GM21529 (cell line): ENCODE measurements at regions not wholly inside any gene's neighbourhood (a gene's known extent, or its start where the extent isn't known, plus 50 kb on each side); places are given as distances from the start of the nearest gene placed in this dataset.
"Not testable (repeated sequence)": the region's sequence is repeated elsewhere in the genome, so short reads cannot be mapped to it uniquely, and the experiment has no call there.

ENCODE experiments used
- ATAC-seq: cut with Tn5 transposase; IDR thresholded peaks from one replicate; pipeline ENCODE4 v1.9.1; 2021; ENCODE audit not compliant: unreplicated experiment

DNA sequence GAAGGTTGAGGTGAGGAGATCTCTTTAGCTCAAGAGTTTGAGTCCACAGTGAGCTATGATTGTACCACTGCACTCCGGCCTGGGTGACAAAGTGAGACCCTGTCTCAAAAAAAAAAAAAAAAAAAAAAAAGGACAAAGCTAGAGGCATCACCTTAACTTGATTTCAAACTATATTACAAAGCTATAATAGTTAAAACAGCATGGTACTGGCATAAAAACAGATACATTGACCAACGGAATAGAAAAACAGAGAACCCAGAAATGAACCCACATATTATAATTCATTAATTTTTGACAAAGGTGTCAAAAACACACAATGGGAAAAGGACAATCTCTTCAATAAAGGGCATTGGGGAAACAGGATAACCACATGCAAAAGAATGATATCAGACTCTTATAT lies 50.8 kb upstream of the MBOAT1 start:
- no peak for ATAC-seq

DNA sequence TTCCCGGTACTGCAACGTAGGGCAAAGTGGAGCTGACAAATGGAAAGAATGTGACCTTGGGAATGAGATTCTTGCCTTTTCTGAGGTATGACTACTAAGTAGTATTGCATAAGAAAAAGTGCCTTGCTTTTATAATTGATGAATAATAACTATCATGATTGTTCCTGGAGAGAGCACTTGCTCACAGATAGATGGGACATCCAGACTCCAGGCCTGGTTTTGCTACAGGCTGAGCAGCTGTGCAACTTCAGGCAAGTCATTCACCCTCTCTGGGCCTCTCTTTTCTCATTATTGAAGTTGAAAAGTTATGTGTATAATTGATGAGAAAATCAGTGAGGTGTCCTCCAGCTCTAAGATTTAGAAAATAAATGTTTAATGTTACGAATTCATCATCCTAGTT lies 53.6 kb upstream of the MBOAT1 start:
- ATAC-seq, result no peak

DNA sequence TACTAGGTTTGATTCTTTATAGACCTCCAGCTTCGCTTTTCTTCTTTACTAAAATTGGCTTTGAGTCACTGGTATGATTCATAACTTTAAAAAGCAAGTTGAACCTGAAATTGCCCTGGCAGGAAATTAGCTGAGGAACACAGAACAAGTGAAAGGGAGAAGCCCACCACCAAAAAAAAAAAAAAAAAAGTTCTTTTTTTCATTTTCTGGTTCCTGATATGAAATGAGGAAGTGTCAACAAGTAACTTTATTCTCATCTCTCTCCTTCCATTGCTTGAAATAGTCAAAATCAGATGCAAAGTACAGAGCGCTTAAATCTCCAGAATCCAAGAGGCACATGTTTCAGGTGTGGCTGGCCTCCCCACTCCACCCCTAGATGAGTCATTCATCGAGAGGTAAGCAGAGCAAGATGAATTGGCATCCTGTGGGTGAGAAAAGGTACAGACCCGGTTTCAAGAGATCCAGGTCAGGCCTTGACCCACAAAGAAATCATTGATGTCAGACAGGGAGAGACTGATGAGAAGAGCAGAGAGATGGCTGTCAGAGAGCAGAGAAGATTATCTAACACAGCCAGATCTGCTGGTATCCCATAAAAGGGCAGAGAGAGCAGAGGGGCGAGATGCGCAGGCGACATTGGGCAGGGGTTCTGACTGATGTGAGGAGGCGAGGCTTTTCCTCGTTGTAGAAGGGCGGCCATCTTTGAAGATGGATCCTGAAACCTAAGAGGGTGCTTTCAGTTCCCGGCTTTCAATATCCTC lies 54.8 kb upstream of the MBOAT1 start:
- peak; percentile 77 for ATAC-seq

DNA sequence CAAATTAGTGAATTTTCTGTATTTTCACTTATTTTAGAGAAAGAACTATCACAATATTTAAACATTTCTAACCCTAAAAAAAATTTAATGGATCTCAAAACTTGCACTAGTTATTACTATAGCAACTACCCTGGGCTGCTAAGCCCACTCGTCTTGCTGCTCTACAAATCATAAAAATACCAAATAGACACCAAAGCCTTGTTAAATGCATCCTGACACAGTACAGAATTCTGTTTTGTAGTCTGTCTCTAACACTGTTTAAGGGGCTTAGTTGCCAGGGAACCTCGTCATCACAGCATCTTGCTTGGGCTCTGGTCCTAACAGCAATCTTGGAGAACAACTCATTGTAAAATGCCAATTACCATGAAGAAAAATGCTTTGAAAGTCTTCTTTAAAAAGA lies 56.9 kb upstream of the MBOAT1 start:
- no peak for ATAC-seq

DNA sequence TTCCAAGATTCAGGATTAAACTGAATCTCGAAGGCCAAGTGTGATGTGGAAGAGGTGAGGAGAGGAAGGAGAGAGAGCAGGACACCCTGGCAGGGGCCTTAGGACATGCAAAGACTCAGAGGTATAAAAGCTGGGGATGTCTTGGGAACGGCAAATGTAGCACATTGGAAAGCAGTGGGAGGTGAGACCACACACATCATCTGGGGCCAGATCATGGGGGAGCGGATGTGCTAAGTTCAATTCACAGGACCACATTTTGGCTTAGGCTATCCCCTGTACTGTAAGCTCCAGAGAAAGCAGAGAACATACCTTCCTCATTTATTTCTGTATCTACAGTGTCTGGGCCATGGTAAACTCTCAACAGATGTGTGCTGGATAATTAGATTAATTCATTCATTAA lies 59.5 kb upstream of the MBOAT1 start:
- ATAC-seq, result no peak

DNA sequence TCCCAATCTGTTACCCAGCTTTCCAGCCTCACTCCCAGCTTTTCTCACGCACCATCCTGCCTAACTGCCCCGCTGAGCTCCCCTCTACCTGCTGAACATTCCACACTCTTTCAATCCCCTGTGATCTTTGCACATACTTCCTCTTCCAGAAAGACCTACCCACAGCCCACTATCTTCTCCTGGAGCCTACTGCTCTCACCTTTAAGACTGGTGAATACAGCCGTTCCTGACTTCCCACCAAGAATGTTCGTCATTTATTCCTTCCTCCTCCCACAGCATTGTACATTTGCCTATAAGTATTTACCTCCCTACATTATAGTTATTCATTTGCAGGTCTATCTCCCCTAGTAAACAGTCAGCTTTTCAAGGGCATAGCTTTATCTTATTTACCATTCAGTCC lies 61.9 kb upstream of the MBOAT1 start:
- no peak for ATAC-seq

DNA sequence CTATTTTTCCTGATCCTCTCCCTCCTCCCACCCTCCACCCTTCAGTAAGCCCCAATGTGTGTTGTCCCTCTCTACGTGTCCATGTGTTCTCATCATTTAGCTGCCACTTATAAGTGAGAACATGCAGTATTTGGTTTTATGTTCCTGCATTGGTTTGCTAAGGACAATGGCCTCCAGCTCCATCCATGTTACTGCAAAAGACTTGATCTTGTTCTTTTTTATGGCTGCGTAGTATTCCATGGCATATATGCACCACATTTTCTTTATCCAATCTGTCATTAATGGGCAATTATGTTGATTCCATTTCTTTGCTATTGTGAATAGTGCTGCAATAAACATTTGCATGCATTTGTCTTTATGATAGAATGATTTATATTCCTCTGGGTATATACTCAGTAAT lies 63.6 kb upstream of the MBOAT1 start:
- ATAC-seq, result not testable (repeated sequence)

DNA sequence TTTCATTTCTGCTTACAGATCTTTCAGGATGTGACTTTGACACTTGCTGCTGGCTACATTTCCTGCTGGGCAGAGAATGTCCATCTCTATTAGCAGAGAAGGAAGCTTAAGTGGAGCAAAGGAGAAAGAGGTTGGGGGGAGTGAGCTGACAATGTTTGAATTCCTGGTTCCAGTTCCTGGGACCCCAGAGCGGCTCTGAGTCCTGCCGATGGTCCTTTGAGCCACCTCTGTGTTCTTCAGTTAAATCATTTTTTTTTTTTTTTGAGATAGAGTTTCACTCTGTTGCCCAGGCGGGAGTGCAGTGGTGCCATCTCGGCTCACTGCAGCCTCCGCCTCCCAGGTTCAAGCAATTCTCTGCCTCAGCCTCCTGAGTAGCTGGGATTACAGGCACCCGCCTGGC lies 65.5 kb upstream of the MBOAT1 start:
- ATAC-seq, result not testable (repeated sequence)

DNA sequence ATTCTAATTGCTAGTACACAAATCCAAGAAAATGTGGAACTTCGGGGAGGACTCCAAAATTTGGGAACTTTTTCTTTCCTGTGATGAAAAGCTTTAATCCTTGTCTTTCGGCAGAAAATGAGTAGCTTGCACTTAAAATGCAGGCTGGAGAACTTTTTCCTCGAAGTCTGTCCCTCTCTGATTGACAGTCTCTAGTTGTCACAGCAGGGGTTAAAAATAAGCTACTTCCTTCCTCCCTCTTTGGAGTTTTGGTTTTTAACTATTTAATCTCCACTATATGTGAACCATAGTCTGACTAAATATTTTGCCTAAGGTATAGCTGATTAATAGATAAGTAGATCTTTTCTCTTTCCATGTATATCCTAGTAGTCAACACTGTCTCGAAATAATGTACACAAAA lies 66.8 kb upstream of the MBOAT1 start:
- ATAC-seq, result no peak

DNA sequence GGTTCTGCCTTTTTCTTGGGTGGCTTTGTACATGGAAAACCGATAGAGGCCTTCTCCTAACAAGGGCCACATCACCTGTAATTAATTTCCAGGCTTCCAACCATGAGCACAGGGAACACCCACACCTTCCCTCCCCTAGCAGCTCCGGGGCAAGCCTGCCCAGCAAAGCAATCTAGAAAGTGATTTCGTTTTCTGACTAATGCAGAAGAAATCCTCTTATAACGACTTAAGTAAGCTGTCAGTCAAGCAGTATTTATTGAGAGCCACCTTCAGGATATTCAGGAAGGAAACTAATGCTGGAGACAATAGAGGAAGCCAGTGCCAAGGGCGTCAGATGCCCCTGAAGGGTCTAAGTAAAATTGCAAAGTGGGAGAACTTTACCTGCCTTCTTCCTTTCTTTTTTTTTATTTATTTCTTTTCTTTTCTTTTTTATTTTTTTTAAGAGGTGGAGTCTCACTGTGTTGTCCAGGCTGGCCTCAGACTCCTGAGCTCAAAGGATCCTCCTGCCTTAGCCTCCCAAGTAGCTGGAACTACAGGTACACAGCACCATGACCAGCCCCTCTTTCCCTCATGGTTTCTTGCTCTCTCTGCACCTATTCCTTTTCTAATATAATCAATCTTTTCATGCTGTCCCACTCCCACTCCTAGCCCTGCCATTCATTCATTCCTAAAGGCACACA lies 67.5 kb upstream of the MBOAT1 start:
- ATAC-seq, result no peak

DNA sequence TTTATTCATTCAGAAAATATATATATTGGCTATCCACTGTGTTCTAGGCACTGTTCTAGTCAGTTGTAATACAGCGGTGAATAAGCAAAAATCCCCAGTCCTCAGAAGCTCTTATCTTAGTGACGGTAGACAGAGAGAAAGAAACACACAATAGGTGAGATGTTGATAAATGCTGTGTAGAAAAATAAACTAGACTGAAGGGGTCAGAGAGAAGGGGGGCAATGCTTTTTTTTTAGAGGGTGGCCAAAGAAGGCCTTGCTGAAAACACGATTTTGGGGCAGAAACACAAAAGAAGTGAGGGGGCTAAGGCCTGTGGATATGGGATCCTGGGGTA lies 68.0 kb upstream of the MBOAT1 start:
- ATAC-seq, result no peak

DNA sequence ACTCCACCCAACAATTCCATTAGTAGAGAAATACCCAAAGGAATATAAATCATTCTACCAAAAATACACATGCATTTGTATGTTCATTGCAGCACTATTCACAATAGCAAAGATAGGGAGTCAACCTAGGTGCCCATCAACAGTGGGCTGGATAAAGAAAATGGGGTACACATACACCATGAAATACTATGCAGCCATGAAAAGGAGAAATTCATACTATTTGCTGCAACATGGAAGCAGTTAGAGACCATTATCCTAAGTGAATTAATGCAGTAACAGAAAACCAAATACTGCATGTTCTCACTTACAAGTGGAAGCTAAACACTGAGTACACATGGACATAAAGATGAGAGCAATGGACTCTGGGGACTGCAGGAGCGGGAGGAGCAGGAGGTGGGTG lies 72.4 kb upstream of the MBOAT1 start:
- ATAC-seq, result no peak

DNA sequence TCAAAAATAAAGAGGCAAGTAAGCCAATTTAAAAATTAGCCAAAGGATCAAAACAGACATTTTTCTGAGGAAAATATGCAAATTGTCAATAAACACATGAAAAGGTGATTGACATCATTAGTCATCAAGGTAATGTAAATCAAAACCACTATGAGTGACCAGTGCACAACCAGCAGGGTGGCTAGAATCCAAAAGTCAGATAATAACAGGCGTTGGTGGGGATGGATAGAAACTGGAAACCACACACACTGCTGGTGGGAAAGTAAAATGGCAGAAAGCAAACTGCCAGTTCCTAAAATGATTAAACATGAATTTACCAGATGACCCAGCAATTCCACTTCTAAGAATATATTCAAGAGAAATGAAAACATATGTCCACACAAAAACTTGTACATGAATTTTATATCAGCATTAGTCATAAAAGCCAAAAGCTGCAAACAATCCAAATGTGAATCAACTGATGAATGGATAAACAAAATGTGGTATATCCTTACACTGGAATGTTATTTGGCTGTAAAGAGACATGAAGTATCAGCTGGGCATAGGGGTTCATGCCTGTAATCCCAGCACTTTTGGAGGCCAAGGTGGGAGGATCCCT lies 74.8 kb upstream of the MBOAT1 start:
- ATAC-seq, result no peak

DNA sequence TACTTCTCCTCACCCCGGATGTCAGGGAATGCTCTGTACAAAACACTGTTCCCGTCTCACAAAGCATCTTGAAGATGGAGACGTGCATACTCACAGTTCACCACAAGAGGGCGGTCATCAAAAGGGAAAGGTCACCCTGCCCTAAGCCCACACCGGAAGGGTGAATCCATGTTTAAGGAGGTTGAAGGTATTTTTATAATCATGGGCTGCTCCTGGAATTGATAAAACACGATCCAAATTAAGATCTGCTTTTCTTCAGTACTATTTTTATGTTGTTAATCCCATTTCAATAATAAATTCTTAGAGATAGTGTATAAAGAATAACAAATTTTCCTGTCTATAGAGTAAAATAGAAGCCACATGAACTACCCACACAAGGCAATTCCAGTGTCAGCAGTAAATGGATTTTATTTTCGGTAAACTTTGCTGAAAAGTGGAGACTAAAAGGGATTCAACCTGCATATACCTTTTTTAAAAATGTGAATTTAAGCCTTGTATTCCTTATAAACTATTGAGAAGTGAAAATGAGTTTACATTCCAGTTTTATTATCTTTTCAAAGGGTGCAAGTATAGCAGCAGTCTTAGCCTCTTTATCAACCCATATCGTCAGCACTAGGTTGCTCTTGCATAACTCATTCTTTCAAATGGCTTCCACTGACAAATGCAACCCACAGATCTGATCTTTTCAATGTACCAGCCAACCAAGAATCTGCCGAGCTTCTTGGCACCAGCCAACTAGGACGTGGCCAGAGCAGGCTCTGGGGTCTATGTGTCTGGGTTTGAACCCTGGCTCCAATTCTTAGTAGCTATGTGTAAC lies 79.7 kb upstream of the MBOAT1 start:
- ATAC-seq, result peak; percentile 91

DNA sequence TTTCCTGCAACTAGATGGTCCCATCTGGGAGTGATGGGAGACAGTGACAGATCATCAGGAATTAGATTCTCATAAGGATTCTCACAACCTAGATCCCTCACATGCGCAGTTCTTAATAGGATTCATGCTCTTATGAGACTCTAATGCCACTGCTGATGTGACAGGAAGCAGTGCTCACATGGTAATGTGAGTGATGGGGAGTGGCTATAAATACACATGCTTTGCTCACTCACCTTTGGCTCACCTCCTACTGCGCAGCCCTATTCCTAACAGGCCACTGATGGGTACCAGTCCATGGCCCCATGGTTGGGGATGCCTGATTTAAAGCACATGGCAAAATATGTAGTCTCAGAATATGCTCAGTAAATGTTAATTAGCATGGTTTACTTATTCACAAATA lies 80.6 kb upstream of the MBOAT1 start:
- no peak for ATAC-seq

DNA sequence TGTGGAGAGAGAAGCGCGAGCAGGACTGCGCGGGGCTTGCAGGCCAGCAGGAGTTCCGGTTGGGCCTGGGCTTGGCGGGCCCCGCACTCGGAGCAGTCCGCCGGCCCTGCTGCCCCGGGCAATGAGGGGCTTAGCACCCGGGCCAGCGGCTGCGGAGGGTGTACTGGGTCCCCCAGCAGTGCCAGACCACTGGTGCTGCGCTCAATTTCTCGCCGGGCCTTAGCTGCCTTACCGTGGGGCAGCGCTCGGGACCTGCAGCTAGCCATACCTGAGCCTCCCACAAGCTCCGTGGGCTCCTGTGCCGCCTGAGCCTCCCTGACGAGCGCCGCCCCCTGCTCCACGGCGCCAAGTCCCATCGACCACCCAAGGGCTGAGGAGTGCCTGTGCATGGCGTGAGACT lies 89.0 kb upstream of the MBOAT1 start:
- no peak for ATAC-seq

DNA sequence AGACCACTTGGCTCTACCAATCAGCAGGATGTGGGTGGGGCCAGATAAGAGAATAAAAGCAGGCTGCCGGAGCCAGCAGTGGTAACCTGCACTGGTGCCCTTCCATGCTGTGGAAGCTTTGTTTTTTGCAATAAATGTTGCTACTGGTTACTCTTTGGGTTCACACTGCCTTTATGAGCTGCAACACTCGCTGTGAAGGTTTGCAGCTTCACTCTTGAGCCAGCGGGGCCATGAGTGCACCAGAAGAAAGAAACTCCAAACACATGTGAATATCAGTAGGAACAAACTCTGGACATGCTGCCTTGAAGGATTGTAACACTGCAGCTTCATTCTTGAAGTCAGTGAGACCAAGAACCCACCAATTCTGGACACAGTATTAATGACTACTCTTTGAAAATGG lies 89.9 kb upstream of the MBOAT1 start:
- no peak for ATAC-seq

DNA sequence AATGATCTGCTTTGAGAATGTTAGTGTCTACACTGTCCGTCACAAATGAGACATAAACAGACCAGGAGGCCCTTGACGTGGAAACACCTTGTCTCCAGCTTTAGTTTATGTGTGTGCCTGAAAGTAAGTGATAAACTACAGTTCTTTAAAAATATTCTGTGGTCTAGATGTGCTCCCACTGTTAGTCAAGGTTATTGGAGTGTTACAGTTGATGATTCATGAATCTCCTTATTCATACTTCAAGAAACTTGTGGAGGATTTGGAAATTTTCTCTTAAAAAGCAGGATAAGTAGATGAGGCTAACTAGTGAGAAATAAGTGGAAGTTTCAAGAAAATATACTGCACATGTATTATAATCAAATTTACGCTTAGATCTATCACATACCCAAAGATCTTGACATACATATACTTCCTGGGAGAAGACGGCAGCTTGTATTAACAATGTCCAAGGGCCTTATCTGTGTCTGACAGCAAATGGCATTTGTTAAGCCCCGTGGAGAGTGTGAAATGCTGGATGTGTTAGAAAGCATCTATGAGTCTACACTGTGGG lies 90.5 kb upstream of the MBOAT1 start:
- no peak for ATAC-seq

DNA sequence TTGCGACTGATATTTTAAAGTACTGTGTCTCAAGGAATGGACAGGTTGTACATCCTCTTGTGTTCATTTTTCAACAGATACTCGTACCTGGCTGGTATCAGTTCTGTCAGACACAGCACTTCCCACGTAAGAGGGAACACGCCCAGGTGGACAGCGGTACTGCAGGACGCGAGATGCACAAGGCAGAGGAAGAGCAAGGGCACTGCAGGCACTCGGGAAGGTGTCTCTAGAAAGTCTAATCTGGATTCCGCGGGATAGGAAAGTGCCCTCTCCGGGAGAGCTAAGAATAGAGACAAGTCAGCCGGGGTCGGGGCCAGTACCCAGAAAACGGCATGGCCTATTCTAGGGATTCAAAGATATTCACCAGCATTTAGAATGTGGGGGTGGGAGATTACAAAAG lies 94.2 kb upstream of the MBOAT1 start:
- ATAC-seq, result no peak

DNA sequence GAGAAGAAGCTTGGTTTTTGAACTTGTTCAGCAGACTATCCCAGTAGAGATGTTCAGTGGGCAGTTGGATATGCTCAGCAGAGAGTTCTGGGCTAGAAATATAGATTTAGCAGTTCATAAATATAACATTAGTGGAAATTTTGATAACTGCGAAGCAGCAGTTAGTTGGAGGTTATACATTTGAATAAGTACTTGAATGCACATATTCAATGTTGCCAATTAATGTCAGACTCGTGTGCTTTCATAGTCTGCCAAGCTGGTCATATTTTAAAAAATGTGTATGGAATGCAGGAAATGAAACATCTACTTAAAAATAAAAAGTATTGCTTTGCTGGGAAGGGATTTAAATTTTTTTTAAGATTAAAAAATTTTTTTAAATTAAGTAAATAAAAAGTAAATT lies 92.5 kb upstream of the E2F3 start:
- no peak for ATAC-seq

DNA sequence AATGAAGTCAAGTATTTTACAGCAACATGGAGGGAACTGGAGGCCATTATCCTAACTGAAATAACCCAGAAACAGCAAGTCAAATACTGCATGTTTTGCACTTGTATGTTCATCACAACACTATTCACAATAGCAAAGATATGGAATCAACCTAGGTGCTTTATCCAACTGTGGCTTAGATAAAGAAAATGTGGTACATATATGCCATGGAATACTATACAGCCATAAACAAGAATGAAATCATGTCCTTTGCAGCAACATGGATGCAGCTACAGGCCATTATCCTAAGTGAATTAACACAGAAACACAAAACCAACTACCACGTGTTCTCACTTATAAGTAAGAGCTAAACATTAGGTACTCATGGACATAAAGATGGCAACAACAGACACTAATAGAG lies 91.5 kb upstream of the E2F3 start:
- ATAC-seq, result no peak
